Thyroid gland (tissue), 4 donors: ENCODE measurements at regions not wholly inside any gene's neighbourhood (a gene's known extent, or its start where the extent isn't known, plus 50 kb on each side); places are given as distances from the start of the nearest gene placed in this dataset.

Source experiments
- POLR2A ChIP-seq, 2 donors: fragments of 450-650 bp; IDR thresholded peaks; one replicate each; pipeline ENCODE4 v1.6.1; 2017; ENCODE audit warnings: antibody characterized with exemption in 2 of 2, mild to moderate bottlenecking in 2 of 2, moderate library complexity in 1 of 2
- TF ChIP-seq, protein P1 (sequence below), 6 experiments: fragments of 200-600 bp in 3 of 6; fragments of 450-650 bp in 3 of 6; sonication (generic) in 3 of 6; IDR thresholded peaks; one replicate each; pipeline ENCODE4 v1.5.1; 2016 to 2019; ENCODE audit warnings: antibody characterized with exemption in 6 of 6, mild to moderate bottlenecking in 2 of 6, inconsistent platforms in 1 of 6, moderate library complexity in 1 of 6

DNA sequence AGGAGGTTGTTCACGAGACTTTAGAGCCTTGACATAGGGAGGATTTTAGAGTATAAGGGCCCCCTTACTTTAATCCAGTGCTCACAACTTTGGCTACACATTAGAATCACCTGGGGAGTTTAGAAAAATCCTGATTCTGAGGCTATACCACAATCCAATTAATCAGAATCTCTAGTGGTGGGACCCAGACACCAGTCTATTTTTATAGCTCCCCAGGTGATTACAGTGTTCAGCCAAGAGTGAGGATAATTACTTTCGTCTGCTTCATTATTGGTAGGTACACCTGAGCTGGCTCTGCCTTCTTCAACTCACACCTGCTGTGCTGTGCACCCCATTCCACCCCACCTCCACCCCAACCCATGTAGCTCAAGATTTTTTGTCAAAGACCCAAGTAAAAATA lies 141.3 kb upstream of the EPB41L4A start:
- TF ChIP-seq, protein P1, sequence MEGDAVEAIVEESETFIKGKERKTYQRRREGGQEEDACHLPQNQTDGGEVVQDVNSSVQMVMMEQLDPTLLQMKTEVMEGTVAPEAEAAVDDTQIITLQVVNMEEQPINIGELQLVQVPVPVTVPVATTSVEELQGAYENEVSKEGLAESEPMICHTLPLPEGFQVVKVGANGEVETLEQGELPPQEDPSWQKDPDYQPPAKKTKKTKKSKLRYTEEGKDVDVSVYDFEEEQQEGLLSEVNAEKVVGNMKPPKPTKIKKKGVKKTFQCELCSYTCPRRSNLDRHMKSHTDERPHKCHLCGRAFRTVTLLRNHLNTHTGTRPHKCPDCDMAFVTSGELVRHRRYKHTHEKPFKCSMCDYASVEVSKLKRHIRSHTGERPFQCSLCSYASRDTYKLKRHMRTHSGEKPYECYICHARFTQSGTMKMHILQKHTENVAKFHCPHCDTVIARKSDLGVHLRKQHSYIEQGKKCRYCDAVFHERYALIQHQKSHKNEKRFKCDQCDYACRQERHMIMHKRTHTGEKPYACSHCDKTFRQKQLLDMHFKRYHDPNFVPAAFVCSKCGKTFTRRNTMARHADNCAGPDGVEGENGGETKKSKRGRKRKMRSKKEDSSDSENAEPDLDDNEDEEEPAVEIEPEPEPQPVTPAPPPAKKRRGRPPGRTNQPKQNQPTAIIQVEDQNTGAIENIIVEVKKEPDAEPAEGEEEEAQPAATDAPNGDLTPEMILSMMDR (IDR thresholded peaks at IDR 0.05), result no peak
- no peak for TF ChIP-seq POLR2A (IDR thresholded peaks at IDR 0.05)
